ENCODE measurements at regions not wholly inside any gene's neighbourhood (a gene's known extent, or its start where the extent isn't known, plus 50 kb on each side); places are given as distances from the start of the nearest gene placed in this dataset.

DNA sequence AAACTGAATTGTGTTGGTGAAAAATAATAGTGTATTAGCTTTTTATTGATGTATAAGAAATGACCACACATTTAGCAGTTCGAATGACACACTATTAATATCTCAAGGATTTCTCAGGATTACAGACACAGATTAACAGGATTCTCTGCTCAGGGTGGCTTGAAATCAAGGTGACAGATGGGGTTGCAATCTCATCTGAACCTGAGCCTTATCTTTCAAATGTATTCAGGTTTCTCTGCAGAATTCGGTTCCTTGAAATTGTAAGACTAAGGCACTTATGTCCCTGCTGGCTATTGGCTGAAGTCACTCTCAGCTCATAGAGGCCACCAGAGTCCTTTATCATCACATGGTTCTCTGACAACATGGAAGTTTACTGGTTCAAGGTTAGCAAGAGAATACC lies 1780.1 kb downstream of the ARAP2 start:
- Histone ChIP-seq H3K9ac (no peak overlapping the region), H2AFZ (no peak overlapping the region)
- TF ChIP-seq, protein P1, sequence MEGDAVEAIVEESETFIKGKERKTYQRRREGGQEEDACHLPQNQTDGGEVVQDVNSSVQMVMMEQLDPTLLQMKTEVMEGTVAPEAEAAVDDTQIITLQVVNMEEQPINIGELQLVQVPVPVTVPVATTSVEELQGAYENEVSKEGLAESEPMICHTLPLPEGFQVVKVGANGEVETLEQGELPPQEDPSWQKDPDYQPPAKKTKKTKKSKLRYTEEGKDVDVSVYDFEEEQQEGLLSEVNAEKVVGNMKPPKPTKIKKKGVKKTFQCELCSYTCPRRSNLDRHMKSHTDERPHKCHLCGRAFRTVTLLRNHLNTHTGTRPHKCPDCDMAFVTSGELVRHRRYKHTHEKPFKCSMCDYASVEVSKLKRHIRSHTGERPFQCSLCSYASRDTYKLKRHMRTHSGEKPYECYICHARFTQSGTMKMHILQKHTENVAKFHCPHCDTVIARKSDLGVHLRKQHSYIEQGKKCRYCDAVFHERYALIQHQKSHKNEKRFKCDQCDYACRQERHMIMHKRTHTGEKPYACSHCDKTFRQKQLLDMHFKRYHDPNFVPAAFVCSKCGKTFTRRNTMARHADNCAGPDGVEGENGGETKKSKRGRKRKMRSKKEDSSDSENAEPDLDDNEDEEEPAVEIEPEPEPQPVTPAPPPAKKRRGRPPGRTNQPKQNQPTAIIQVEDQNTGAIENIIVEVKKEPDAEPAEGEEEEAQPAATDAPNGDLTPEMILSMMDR (IDR thresholded peaks at IDR 0.05): no peak

DNA sequence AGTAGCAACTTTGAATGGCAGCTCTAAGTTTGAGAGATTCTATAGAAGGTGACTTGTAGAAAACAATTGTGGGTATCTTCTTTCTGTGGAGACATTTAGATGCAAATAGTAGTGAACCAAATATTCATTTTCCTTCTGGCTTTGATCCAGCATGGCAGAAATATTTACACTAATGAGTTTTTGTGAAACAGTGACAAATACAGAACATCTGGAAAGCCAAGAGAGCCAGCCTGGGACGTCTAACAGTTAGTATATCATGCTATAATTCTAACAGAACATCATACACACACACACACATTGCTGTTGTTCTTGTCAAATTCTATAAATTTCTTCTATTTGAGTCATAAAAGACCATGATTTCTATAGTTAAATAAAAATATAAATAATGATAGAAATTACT lies 1777.9 kb downstream of the ARAP2 start:
- Histone ChIP-seq H3K36me3 (ENCODE audit: control insufficient read depth, insufficient read depth, low read length) (no peaks in the 10 kb centered on the region), H3K9me3 (ENCODE audit: control insufficient read depth, low read length) (no peaks in the 10 kb centered on the region), H3K79me2 (no peaks in the 10 kb centered on the region), H2AFZ (no peak overlapping the region), H3K4me1 (no peaks in the 10 kb centered on the region), H3K27me3 (ENCODE audit: control insufficient read depth, insufficient read depth, low read length) (no peaks in the 10 kb centered on the region), H3K9ac (no peak overlapping the region), H3K27ac (no peak overlapping the region), H3K4me3 (ENCODE audit: low read depth, low read length) (no peak overlapping the region), H3K4me2 (ENCODE audit: low read length) (no peak overlapping the region)
- TF ChIP-seq, protein P1 (IDR thresholded peaks at IDR 0.05): no peak

More for the DNA sequence above, 1780.1 kb downstream of the ARAP2 start:
- no peaks in the 10 kb centered on the region for H3K4me1 ChIP-seq
- no peaks in the 10 kb centered on the region for H3K27me3 ChIP-seq (ENCODE audit: control insufficient read depth, insufficient read depth, low read length)
- no peak overlapping the region for H3K4me2 ChIP-seq (ENCODE audit: low read length)
- H3K79me2 ChIP-seq: no peaks in the 10 kb centered on the region
- no peaks in the 10 kb centered on the region for H3K36me3 ChIP-seq (ENCODE audit: control insufficient read depth, insufficient read depth, low read length)
- H3K4me3 ChIP-seq (ENCODE audit: low read depth, low read length): no peak overlapping the region
- no peaks in the 10 kb centered on the region for H3K9me3 ChIP-seq (ENCODE audit: control insufficient read depth, low read length)
- no peak overlapping the region for H3K27ac ChIP-seq

- Histone ChIP-seq H3K4me1 (no peaks in the 10 kb centered on the region), H3K36me3 (ENCODE audit: control insufficient read depth, insufficient read depth, low read length) (no peaks in the 10 kb centered on the region), H3K79me2 (no peaks in the 10 kb centered on the region), H3K4me3 (ENCODE audit: low read depth, low read length) (no peak overlapping the region), H3K9ac (no peak overlapping the region), H3K27me3 (ENCODE audit: control insufficient read depth, insufficient read depth, low read length) (no peaks in the 10 kb centered on the region), H2AFZ (no peak overlapping the region), H3K4me2 (ENCODE audit: low read length) (no peak overlapping the region), H3K27ac (no peak overlapping the region), H3K9me3 (ENCODE audit: control insufficient read depth, low read length) (no peaks in the 10 kb centered on the region)
- TF ChIP-seq, protein P1 (IDR thresholded peaks at IDR 0.05): no peak
These were observed 1774.8 kb downstream of the ARAP2 start for GRCh38 chr4:34469516-34469915.

GRCh38 chr4:34485252-34485651 lies 1759.1 kb downstream of the ARAP2 start:
- no peak overlapping the region for H3K27ac ChIP-seq
- H3K9ac ChIP-seq: no peak overlapping the region
- TF ChIP-seq, protein P1 (IDR thresholded peaks at IDR 0.05): no peak
- no peak overlapping the region for H3K4me3 ChIP-seq (ENCODE audit: low read depth, low read length)
- H2AFZ ChIP-seq: no peak overlapping the region
- no peaks in the 10 kb centered on the region for H3K9me3 ChIP-seq (ENCODE audit: control insufficient read depth, low read length)
- H3K27me3 ChIP-seq (ENCODE audit: control insufficient read depth, insufficient read depth, low read length): no peaks in the 10 kb centered on the region
- no peak overlapping the region for H3K4me2 ChIP-seq (ENCODE audit: low read length)
- H3K4me1 ChIP-seq: no peaks in the 10 kb centered on the region
- no peaks in the 10 kb centered on the region for H3K79me2 ChIP-seq
- no peaks in the 10 kb centered on the region for H3K36me3 ChIP-seq (ENCODE audit: control insufficient read depth, insufficient read depth, low read length)

- Histone ChIP-seq H3K4me2 (ENCODE audit: low read length) (no peak overlapping the region), H3K79me2 (no peaks in the 10 kb centered on the region), H2AFZ (no peak overlapping the region), H3K9ac (no peak overlapping the region), H3K4me1 (no peaks in the 10 kb centered on the region), H3K27me3 (ENCODE audit: control insufficient read depth, insufficient read depth, low read length) (no peaks in the 10 kb centered on the region), H3K36me3 (ENCODE audit: control insufficient read depth, insufficient read depth, low read length) (no peaks in the 10 kb centered on the region), H3K9me3 (ENCODE audit: control insufficient read depth, low read length) (no peaks in the 10 kb centered on the region), H3K4me3 (ENCODE audit: low read depth, low read length) (no peak overlapping the region), H3K27ac (no peak overlapping the region)
- TF ChIP-seq, protein P1 (IDR thresholded peaks at IDR 0.05): no peak
These were observed 1757.6 kb downstream of the ARAP2 start for GRCh38 chr4:34486461-34487363.
